ENCODE measurements at regions not wholly inside any gene's neighbourhood (a gene's known extent, or its start where the extent isn't known, plus 50 kb on each side); places are given as distances from the start of the nearest gene placed in this dataset.

DNA sequence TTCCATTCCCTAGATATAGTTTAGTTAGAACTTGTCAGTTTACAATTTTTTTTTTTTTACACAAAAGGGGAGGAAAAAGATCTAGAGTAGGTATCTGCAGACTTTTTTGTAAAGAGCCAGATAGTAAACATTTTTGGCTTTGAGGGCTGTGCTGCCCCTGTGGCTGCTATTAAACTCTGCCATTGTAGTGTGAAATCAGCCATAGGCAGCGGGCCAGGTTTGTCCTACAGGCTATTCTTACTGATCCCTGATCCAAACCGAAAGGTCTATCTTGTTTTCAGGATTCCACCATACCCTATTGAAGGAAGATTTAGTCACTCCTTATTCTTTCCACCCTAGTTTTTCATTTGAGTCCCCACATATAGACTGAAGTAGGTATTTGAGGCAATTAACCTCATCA is 203.4 kb downstream of the RND3 start:
- TF ChIP-seq ESRRG (CRISPR knock-in tag; IDR thresholded peaks at IDR 0.05) = no peak
- no peak for TF ChIP-seq ZFP30 (CRISPR knock-in tag; IDR thresholded peaks at IDR 0.05)
- no peak for TF ChIP-seq ZNF70 (CRISPR knock-in tag; IDR thresholded peaks at IDR 0.05)
- no peak for TF ChIP-seq ZFP3 (CRISPR knock-in tag; IDR thresholded peaks at IDR 0.05)

Measured in SK-N-SH treated with all-trans-retinoic acid at 6 μM for 48 hours (cell line).